HG02678 (cell line): ENCODE measurements at regions not wholly inside any gene's neighbourhood (a gene's known extent, or its start where the extent isn't known, plus 50 kb on each side); places are given as distances from the start of the nearest gene placed in this dataset.
"Not testable (repeated sequence)": the region's sequence is repeated elsewhere in the genome, so short reads cannot be mapped to it uniquely, and the experiment has no call there.

Source experiments
- ATAC-seq: cut with Tn5 transposase; IDR thresholded peaks from one replicate; pipeline ENCODE4 v1.9.1; 2021; ENCODE audit warnings: mild to moderate bottlenecking, moderate library complexity; ENCODE audit not compliant: unreplicated experiment

DNA sequence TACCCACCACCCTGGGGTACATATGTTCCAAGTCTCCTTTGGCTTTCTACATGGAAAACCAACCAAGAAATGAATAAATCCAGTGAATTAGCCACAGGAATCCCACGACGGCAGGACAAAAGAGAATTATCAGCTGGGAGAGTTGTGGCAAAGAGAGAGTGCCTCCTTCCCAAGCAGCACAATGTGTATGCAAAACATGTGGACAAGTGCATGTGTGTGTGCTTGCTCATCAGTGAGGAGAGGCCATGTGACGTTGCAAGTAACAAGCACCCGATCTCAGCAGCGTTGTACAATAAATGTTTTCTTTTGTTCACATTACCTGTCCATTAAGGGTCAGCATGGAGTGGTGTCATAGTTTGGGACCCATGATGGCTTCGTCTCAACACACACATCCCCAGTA, 50.0 kb upstream of the EMX2 start:
- no peak for ATAC-seq

DNA sequence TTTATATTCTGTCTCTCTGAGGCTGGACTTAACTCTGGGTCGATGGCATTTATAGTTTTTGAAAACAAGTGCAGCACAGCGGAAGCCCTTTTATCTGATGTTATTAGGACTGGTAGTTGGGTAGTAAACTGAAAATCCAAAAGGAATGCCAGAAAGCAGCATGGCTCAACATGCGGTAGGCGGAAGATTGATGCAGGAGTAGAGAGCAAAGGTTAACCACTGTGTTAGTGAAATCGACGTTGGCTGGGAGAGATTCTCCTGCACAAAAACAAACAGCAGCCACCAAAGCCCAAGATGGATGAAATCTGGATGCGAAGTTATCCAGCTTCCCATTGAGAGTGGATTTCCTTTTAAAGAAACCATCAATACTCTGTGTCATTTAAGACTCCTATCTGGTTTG, 54.5 kb upstream of the EMX2 start:
- ATAC-seq, result no peak

DNA sequence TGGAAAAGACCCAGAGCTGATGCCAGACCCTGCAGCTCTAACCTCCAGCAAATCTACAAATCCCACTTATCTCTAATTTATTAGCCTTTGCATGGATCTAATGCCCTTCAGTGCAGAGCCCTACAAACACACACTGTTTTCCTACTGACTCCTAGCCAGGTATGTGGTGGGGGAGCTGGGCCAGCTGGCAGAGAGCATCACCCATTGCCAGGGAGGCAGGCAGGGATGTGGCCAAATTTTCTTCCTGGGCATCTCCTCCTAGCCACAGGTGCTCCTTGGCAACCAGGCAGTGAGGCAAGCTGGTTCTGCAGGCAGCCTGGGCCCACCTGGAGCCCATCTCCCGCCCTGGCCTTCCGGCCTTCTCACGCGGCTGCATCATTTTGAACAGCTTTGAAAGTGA, 55.9 kb upstream of the EMX2 start:
- no peak for ATAC-seq

DNA sequence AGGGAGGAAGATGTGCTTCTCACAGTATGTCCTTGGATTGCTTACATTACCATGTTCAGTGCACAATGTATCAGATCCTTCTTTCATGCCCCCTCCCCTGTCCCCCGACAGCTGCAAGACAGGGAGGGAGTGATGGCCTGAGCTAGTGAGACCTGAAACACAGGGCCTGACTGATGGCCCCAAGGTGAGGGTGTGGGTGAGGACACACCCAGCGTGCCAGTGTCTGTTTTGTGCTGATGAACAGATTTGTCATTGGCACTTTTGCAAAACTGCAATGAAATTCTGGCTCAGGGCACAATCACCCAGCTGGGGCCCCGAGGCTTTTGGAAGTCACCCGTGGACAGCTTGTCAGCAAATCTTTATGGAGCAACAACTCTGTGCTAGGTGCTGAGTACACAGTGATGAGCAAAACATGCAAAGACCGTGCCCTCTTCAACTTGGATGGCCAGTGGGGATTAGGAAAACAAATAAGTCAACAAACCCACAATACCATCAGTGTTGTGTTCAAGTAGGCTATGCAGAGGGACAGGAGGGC, 59.4 kb upstream of the EMX2 start:
- ATAC-seq, result no peak

DNA sequence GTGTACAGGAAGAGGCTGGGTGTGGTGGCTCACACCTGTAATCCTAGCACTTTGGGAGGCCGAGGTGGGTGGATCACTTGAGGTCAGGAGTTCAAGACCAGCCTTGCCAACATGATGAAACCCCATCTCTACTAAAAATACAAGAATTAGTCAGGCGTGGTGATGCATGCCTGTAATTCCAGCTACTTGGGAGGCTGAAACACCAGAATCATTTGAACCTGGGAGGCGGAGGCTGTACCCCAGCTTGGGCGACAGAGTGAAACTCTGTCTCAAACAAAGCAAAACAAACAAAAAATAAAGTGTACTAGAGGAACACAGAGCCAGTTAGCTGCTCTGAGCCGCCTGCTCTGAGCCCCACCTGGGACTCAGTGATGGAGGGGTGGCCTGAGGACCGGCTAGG, 61.5 kb upstream of the EMX2 start:
- ATAC-seq, result not testable (repeated sequence)

DNA sequence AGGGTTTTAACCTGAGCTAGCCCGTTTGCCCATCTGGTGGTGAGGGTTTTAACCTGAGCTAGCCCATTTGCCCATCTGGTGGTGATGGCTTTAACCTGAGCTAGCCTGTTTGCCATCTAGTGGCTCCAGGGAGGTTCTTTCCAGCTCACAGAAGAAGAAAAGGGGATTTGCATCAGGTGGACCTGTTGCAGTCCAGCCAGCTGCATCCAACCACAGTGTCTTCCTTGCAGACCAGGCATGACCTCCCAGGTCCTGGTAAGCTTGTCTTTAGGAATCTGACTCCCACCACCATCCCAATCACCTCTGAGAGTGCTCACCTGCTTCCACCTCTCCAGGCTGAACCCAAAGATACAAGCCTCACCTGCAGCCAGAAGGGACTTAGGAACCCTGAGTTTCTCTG, 62.4 kb upstream of the EMX2 start:
- ATAC-seq, result no peak

DNA sequence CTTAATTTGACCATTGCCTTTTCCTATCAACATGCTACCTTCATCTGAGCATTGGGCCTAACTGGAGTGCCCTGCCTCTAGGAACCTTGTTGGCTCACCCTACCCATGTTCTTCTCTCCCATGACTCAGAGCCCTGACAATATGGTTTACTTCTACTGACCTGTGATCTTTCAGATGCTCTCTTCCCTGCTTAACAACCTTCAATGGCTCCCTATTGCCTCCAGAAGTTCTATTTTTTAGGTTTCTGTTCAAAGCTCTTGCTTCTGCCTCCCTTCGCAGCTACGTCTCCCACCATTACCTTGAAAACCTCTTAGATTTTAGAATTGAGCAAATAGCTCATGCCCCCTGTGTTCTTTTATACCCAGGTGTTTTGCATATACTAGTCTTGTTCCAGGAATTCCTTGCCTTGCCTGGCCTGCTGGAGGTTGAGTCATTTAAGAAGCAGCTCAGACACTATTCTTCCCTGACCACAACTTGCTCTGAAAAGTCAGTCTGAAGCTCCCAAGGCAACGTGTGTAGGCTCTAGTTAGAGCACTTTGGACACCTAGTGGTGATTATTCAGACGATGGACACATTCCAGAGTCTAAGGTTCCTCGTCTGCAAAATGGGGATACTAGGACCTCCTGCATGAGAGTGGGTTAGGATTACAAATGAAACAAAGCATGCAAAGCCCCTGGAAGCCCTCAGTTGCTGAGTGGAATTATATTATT, 64.4 kb upstream of the EMX2 start:
- no peak for ATAC-seq

DNA sequence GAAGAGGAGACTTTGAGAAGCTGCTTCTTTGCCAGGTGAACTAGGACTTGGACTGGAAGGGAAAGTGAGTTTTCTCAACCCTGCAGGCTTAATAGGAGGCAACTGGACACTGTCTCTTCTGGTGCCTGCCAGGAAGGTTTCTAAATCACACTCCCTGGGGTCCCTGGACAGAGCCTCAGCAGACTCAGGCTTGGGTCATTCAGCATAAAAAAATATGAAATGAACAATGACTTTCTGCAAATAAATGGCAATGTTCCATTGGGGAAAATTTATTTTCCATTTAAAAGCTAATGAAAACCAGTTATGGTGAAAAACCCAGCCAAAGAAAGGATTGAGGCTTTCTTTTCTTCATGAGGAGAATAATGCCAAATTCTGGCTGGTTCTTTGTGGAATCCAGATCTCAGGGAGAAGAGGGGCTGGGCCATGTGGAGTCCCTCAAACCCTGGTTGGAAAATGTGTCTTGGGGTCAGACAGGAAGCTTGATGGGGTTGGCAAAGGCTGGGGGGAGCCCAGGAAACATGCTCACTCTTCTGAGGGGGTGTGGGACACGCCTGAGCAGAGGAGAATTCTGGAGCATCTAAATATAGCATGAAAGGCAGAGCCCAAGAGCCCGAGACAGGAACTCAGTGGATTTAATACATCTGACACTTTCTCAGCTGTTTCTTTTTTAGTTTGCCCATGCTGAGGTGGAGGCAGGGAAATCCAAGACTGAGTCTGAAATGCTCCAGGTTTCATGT, 65.2 kb upstream of the EMX2 start:
- ATAC-seq, result no peak

DNA sequence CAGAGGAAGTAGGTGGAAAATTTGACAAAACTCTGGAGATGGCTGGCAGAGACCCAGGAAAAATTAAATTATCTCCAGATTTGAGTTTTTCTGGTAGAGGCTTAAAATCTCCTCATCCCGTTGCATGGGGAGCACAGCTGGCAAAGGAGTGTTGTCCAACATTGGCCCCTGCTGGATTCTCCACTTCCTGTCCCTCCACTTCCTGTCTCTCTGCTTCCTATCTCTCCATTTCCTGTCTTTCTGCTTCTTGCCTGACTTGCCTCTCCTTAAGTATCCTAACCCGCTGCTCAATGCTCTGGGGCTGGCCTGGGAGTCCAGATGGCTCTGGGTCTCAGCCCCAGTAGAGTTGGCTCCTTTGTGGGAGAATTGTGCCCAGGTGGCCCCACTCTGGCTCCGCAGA, 65.8 kb upstream of the EMX2 start:
- ATAC-seq, result no peak

DNA sequence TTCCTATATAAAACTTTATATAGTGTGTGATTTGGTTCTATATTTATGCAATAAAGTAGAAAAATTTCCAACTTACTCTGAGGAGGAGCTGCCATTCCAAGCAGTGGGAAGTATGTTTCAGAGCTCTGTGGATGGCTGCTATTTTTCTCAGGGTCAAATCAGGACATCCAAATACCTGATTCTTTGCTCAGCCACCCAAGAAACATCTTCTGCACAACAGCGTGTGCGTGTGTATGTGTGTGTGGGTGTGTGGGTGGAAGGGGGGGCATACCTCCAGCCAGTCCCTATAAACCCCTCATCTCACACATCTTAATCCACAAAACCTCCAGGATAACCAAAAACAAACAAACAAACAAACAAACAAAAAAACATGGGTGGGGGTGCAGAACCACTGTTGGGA, 66.3 kb upstream of the EMX2 start:
- no peak for ATAC-seq

DNA sequence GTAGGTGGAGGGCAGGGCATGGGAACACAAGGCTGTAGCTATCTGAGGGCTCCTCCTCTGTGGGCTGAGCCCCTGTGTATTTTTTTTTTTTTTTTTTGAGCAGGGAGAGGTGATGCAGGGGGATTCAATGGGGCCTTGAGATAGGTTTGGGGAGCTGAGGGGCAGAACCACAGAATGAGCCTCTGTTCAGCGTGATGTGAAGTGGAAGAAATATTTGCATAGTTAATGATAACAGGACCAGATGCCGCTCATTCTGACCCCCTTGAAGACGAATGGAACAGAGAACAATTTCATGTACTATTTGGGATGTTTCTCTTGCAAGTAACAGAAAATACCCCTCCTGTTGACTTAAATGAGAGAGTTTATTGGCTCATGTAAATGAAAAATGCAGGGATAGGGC, 69.7 kb upstream of the EMX2 start:
- peak; percentile 79 for ATAC-seq

DNA sequence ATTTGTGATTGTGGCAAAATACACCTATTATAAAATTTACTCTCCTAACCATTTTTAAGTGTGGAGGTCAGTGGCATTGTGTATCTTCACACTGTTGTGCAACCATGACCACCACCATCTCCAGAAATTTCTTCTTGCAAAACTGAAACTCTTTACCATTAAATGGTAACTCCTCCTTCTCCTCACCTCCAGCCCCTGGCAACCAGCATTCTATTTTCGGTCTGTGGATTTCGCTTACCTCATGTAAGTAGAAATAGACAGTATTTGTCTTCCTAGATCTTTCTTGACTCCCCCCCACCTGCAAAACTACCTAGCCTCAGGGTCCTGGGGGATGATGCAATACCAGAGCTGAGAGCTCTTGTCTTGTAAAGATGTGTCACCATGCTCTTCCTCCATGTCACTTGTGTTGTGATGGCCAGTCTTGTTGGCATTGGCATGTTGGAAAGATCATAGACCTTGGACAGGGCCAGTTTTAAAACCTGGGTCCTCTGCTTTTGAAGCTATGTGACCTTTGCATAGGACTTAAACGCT, 71.1 kb upstream of the EMX2 start:
- ATAC-seq, result no peak

DNA sequence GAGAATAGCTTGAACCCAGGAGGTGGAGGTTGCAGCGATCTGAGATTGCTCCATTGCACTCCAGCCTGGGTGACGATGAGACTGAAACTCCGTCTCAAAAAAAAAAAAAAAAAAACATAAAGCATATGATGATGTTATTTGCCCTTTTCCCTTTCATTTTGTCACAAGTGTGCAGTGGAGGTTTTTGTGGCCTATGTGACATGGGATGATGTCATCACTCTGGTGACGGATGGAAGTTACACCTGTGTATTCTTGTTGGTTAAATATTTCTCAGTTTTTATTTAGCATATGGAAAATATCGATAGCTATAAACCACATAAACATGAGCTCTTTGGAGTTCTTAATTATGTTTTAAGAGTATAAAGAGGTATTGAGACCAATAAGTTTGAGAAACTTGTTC, 71.8 kb upstream of the EMX2 start:
- no peak for ATAC-seq

DNA sequence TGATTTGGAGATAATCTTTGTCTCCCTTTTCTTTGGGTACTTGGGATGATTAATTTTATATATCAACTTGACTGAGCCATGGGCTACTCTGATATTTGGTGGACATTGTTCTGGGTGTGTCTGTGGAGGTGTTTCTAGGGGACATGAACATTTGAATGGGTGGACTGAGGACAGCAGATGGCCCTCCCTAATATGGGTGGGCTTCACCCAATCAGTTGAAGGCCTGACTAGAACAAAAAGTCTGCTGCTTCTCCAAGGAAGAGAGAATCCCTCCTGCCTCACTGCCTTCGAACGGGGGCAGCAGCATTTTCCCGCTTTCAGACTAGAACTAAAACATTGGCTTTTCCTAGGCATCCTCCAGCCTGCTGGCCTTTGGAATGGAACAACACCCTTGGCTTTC, 73.9 kb upstream of the EMX2 start:
- ATAC-seq, result no peak

DNA sequence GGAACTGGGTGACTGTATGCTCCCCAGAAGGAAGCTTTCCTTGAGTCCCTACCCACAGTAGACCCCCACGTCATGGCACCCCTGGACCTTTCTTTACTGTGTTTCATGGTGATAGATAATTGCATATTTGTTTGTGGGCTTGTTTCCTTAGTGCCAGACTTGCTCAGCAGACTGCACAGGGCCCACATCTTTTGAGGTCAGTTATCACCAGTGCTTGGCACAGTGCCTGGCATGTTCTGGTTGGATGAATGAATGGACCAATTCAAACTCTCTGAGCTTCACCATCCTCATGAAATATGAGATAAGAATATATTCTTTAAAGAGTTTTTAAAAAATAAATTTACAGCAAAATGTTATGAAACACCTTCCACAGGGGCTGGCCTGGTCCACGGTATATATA, 78.4 kb upstream of the EMX2 start:
- ATAC-seq, result no peak

DNA sequence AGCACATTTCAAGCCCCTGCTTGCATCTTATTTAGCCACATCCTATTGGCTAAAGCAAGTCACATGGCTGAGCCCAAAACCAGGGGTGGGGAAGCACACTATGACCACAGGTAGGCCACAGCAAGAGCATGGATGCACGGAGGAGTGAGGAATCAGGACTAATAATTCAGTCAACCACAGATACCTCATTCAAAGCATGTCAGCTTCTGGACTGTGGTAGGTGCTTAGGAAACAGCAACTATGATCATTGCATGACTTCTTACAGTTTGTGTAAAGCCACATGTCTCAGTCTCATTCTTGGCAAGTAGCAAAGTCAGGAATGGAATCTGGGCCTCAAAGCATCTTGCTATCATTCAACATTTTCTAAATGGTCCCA, 79.0 kb upstream of the EMX2 start:
- no peak for ATAC-seq

DNA sequence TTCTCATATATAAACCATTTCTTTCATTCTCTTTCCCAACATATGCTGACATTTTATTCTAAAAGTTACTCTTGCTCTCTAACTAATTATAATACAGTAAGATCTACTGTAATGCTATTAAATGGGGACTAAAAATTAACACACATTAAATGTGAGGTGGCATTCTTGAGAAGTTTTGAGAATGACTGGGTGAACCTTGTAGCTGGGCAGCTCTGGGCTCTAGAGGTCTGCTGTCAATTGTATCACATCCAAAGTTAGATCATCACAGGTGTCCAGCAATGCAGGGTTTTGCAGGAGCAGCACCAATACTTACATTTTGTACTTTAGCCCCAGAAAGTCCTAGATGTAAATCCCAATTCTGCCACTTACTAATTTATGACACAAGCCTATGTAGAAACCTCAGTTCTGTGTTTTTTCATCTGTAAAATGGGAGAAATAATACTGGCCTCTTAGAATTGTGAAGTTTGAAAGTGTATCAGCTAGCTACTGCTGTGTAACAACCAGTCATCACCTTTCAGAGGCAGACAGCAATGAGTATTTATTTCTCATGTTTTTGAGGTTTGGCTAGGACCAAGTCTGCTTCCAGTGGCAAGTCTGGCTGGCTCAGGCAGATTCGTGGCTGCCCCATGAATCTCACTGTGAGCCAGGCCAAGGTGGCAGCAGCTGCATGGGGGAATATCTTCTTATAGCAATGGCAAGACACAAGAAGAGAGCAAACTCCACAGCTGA, 79.6 kb upstream of the EMX2 start:
- ATAC-seq, result no peak

DNA sequence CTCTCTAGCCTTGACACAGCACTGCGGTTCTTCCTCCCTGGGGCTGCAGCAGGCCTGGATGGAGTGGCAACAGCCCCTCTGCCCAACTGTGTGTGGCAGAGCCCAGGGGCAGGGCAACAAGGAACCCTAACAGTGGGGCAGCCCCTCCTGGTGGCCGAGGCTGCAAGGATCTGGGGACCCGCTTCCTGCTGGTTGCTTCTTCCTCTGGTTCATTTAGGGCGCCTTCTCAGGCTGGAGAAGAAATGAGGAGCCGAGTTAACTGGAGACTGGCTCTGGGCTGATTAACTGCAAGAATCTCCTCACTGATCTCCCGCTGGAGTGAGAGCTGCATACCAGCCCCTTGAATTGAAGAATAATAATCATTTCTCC, 80.1 kb upstream of the EMX2 start:
- no peak for ATAC-seq

DNA sequence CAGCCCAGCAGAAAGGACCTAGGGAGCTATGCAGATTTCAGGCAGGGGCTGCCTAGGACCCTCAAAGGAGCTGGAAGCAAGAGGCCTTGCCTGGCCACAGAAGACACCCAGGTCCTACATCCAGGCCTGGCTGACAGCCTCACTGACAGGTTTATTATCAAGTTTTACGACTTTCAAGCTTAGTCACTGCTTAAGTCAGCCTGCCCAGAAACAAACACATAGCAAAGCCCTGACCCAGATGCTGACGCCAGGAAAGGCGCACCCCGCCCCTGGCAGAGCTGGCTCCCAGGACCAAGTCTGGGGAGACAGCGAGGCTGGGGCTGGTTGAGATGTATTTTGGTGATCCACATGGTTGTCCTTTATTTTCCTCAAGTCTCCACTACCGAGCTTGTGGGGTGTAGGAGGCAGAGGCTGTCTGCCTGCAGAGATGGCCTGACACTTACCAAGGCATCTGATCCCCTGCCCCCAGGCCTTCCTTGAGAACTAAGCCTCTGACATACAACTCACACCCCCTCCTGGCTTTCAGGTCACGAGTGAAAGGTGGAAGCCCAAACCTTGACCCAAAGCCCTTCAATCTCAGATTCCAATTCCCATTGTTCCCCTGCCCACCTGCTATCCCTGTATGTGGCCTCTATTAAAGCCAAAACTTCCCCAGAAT, 80.7 kb upstream of the EMX2 start:
- no peak for ATAC-seq

DNA sequence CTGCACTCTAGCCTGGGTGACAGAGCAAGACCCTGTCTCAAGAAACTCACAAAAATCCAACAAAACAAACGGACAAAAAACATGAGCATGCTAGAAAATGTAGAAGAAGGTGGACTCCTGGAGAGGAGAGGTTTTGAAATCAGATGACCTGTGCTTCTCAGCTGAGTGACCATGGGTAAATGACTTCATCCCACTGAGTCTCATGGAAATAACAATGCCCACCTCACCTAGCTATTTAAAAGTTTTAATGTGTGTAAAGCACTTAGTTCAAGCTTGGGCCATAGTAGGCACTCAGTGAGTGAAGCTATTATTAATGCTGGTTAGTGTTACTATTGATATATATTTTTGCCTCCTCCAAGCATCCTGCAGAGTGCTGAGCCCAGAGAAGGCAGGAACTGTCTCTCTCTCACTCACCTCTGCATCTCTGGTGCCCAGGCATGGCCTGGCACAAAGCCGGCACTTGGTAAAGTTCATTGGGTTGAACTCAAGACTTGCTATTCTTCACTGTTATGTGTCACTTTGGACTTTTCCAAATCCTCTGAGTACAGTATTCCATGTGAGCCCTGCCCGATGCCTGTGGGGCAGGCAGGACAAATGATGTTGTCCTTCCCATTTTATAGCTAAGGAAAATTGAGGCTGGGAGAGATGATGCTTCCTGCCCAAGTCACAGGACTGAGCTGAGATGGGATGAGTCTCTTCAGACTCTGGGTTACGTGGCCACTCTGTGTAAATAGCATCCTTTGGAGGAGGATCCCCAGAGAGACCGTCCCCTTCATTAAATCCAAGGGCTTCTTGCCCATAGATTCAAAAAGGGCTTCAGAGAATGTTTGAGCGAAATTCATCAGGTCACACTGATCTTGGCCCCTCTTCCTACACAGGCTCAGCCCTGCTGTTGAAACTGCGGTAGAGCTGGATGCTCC, 81.4 kb upstream of the EMX2 start:
- ATAC-seq, result no peak
